Caco-2 (cell line): ENCODE measurements at regions not wholly inside any gene's neighbourhood (a gene's known extent, or its start where the extent isn't known, plus 50 kb on each side); places are given as distances from the start of the nearest gene placed in this dataset.

Experiments used
- BruUV-seq: library from RNA; stranded (reverse); fragments of 400-500 nt; replicated peaks from 2 replicates; lab custom pipeline; 2021; lab: Mats Ljungman, UMichigan
- CTCF ChIA-PET: fragments of 300-600 bp; sonication (Branson Sonifier 250); formaldehyde crosslinking; loops from one replicate; lab custom pipeline; 2022; ENCODE audit warnings: antibody characterized with exemption; lab: Charles Lee
- POLR2A ChIA-PET: fragments of 300-600 bp; sonication (Branson Sonifier 250); formaldehyde crosslinking; loops from one replicate; lab custom pipeline; 2022; ENCODE audit warnings: antibody characterized with exemption; lab: Charles Lee
- DNase-seq, 2 experiments: peaks; one replicate each; pipeline versions ENCODE4 v3.0.0 to v3.0.0-alpha.2; 2020 to 2022
- H3K27me3 ChIP-seq: replicated peaks from 2 replicates; pipeline ENCODE4 v1.6.0; 2011; ENCODE audit warnings: low read length; ENCODE audit not compliant: control insufficient read depth, insufficient read depth
- H3K36me3 ChIP-seq: 2 replicates; pipeline ENCODE4 v1.5.1; 2011; ENCODE audit warnings: low read length; ENCODE audit not compliant: control insufficient read depth, insufficient read depth
- H3K4me1 ChIP-seq: fragments of 250-450 bp; sonication (Bioruptor Pico); 2 replicates; pipeline ENCODE4 v1.5.1; 2020; ENCODE audit warnings: mild to moderate bottlenecking
- H3K4me3 ChIP-seq: 2 replicates; pipeline ENCODE4 v1.5.1; 2011; ENCODE audit warnings: low read depth, mild to moderate bottlenecking, control low read depth, low read length
- H3K9me3 ChIP-seq: fragments of 250-450 bp; sonication (Bioruptor Pico); 2 replicates; pipeline ENCODE4 v1.5.1; 2020; ENCODE audit warnings: mild to moderate bottlenecking, moderate library complexity
- H3K27ac Mint-ChIP-seq: one replicate; pipeline ENCODE4 v1.8.0; 2022; ENCODE audit warnings: mixed read lengths; ENCODE audit not compliant: unreplicated experiment
- H3K27me3 Mint-ChIP-seq: one replicate; pipeline ENCODE4 v1.8.0; 2022; ENCODE audit warnings: mixed read lengths; ENCODE audit not compliant: insufficient read depth, unreplicated experiment
- H3K36me3 Mint-ChIP-seq: one replicate; pipeline ENCODE4 v1.8.0; 2022; ENCODE audit warnings: mild to moderate bottlenecking, mixed read lengths; ENCODE audit not compliant: insufficient read depth, unreplicated experiment
- H3K4me1 Mint-ChIP-seq: one replicate; pipeline ENCODE4 v1.8.0; 2022; ENCODE audit warnings: low read depth, mixed read lengths; ENCODE audit not compliant: unreplicated experiment
- H3K4me3 Mint-ChIP-seq: one replicate; pipeline ENCODE4 v1.8.0; 2022; ENCODE audit warnings: mild to moderate bottlenecking, moderate library complexity, mixed read lengths; ENCODE audit not compliant: unreplicated experiment
- H3K9me3 Mint-ChIP-seq: one replicate; pipeline ENCODE4 v1.8.0; 2022; ENCODE audit warnings: mixed read lengths; ENCODE audit not compliant: unreplicated experiment
- intact Hi-C: fragments of 100-400 bp; cut with micrococcal nuclease; formaldehyde crosslinking; loops from one replicate; pipeline ENCODE4 v1.10.0; 2022; ENCODE audit not compliant: unreplicated experiment
- TF ChIP-seq, protein P1 (sequence below), 2 experiments: fragments of 200-600 bp in 1 of 2; IDR thresholded peaks; 1 replicate in 1 of 2; 2 replicates in 1 of 2; pipeline versions ENCODE4 v1.5.1 to v1.8.0; 2011 to 2022; ENCODE audit warnings: antibody characterized with exemption in 1 of 2, control low read depth in 1 of 2, inconsistent platforms in 1 of 2, low read depth in 1 of 2, low read length in 1 of 2, mild to moderate bottlenecking in 1 of 2, moderate library complexity in 1 of 2; ENCODE audit not compliant: insufficient read depth in 1 of 2, severe bottlenecking in 1 of 2, unreplicated experiment in 1 of 2

DNA sequence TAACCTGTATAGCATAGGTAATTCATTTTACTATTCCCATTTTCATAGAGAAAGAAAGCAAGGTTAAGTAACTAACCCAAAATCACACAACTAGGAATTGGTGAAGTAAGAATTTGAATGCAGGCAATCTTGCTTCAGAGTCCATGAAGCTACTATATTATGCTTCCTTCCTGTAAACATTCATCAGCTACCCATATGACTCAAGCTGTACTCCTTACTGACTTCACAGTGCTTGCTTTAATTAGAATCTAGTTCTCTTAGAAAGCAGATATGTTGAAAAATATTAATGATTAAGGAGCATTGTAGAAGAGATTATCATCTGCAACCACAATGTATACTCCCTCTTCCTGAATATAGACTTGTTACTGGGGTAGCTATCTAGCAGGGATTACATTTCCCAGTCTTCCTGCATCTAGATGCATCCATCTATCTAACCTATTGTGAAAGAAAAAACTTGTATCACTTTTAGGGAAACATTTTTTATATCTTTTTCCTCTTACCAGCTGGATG is 961.6 kb upstream of the CHAC2 start:
- no TSS peak for BruUV-seq
- intact Hi-C loops = no loop called here
- no peaks in the 10 kb centered on the region for H3K4me1 Mint-ChIP-seq
- Histone ChIP-seq H3K36me3 (no peaks in the 10 kb centered on the region), H3K4me1 (no peaks in the 10 kb centered on the region), H3K9me3 (no peaks in the 10 kb centered on the region), H3K27me3 (no peaks in the 10 kb centered on the region), H3K4me3 (no peak overlapping the region)
- no peak overlapping the region for H3K4me3 Mint-ChIP-seq
- no peak overlapping the region for H3K27ac Mint-ChIP-seq
- POLR2A ChIA-PET = no interaction called here
- CTCF ChIA-PET = no interaction called here
- TF ChIP-seq, protein P1, sequence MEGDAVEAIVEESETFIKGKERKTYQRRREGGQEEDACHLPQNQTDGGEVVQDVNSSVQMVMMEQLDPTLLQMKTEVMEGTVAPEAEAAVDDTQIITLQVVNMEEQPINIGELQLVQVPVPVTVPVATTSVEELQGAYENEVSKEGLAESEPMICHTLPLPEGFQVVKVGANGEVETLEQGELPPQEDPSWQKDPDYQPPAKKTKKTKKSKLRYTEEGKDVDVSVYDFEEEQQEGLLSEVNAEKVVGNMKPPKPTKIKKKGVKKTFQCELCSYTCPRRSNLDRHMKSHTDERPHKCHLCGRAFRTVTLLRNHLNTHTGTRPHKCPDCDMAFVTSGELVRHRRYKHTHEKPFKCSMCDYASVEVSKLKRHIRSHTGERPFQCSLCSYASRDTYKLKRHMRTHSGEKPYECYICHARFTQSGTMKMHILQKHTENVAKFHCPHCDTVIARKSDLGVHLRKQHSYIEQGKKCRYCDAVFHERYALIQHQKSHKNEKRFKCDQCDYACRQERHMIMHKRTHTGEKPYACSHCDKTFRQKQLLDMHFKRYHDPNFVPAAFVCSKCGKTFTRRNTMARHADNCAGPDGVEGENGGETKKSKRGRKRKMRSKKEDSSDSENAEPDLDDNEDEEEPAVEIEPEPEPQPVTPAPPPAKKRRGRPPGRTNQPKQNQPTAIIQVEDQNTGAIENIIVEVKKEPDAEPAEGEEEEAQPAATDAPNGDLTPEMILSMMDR (IDR thresholded peaks at IDR 0.05; ENCODE audit: insufficient read depth in 1 of 2, low read depth in 1 of 2, low read length in 1 of 2, severe bottlenecking in 1 of 2, unreplicated experiment in 1 of 2) = no peak
- no peaks in the 10 kb centered on the region for H3K9me3 Mint-ChIP-seq
- H3K27me3 Mint-ChIP-seq = no peaks in the 10 kb centered on the region
- DNase-seq = no peak
- H3K36me3 Mint-ChIP-seq = no peaks in the 10 kb centered on the region

DNA sequence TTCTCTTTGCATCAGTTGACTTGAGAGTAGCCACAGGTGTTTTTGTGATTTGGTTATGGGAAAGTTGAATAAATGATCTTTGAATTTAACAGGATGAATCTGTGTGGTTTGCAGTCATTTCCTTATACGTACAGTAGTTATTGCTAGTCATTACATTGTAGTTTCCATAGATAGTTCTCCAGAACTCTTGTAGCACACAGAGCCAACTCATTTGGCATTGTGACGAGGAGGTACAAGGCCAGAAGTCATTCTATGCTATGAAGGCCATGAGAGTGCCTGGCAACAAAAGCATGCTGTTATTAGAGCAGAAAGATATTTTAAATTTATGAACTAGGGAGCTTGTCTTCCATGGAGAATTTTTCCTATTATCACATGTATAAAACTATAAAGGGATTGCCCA is 973.0 kb upstream of the CHAC2 start:
- POLR2A ChIA-PET = no interaction called here
- no peaks in the 10 kb centered on the region for H3K4me1 ChIP-seq
- intact Hi-C loops = no loop called here
- H3K4me1 Mint-ChIP-seq = no peaks in the 10 kb centered on the region
- no peak overlapping the region for H3K4me3 ChIP-seq
- H3K27me3 Mint-ChIP-seq = no peaks in the 10 kb centered on the region
- no TSS peak for BruUV-seq
- H3K36me3 ChIP-seq = no peaks in the 10 kb centered on the region
- H3K9me3 Mint-ChIP-seq = peaks cover 11% of the 10 kb centered on the region
- no peaks in the 10 kb centered on the region for H3K9me3 ChIP-seq
- CTCF ChIA-PET = no interaction called here
- H3K27me3 ChIP-seq = no peaks in the 10 kb centered on the region
- TF ChIP-seq, protein P1 (IDR thresholded peaks at IDR 0.05; ENCODE audit: insufficient read depth in 1 of 2, low read depth in 1 of 2, low read length in 1 of 2, severe bottlenecking in 1 of 2, unreplicated experiment in 1 of 2) = no peak
- DNase-seq = no peak
- no peak overlapping the region for H3K27ac Mint-ChIP-seq
- no peak overlapping the region for H3K4me3 Mint-ChIP-seq
- H3K36me3 Mint-ChIP-seq = no peaks in the 10 kb centered on the region

DNA sequence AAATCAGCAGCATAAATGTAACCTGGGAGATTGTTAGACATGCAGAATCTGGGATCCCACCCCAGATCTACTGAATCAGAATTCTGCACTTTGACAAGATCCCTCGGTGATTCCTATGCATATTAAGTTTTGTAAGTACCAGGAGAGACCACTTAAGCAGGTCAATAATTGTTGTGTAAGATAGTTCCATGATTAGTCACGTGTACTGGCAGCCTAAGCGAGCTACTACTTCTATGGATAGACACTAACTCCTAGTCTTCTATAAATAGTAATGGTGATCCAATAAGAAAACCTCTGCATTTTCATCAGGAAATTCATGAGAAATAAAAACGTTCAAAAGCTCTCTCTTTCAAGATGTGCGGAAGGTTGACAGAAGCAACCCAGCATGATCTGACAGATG is 988.2 kb upstream of the CHAC2 start:
- Histone ChIP-seq H3K27me3 (no peaks in the 10 kb centered on the region), H3K4me3 (no peak overlapping the region), H3K36me3 (no peaks in the 10 kb centered on the region), H3K9me3 (no peaks in the 10 kb centered on the region), H3K4me1 (no peaks in the 10 kb centered on the region)
- CTCF ChIA-PET = no interaction called here
- Mint-ChIP-seq H3K27me3 (peaks cover 7% of the 10 kb centered on the region), H3K9me3 (no peaks in the 10 kb centered on the region), H3K4me3 (no peak overlapping the region), H3K36me3 (no peaks in the 10 kb centered on the region), H3K27ac (no peak overlapping the region), H3K4me1 (no peaks in the 10 kb centered on the region)
- BruUV-seq = no TSS peak
- TF ChIP-seq, protein P1 (IDR thresholded peaks at IDR 0.05; ENCODE audit: insufficient read depth in 1 of 2, low read depth in 1 of 2, low read length in 1 of 2, severe bottlenecking in 1 of 2, unreplicated experiment in 1 of 2) = no peak
- intact Hi-C loops = no loop called here
- no peak for DNase-seq
- POLR2A ChIA-PET = no interaction called here
